Brain microvascular endothelial cell (primary cell): ENCODE measurements at regions not wholly inside any gene's neighbourhood (a gene's known extent, or its start where the extent isn't known, plus 50 kb on each side); places are given as distances from the start of the nearest gene placed in this dataset.

Source experiments
- DNase-seq: peaks from one replicate; pipeline ENCODE4 v3.0.0-alpha.2; 2020
- H3K27ac ChIP-seq: fragments of 250-450 bp; sonication (Bioruptor Pico); 2 replicates; pipeline ENCODE4 v1.5.1; 2020; ENCODE audit warnings: mild to moderate bottlenecking, moderate library complexity
- H3K27me3 ChIP-seq: fragments of 250-450 bp; sonication (Bioruptor Pico); replicated peaks from 2 replicates; pipeline ENCODE4 v1.5.1; 2020; ENCODE audit warnings: mild to moderate bottlenecking
- H3K36me3 ChIP-seq: fragments of 250-450 bp; sonication (Bioruptor Pico); replicated peaks from 2 replicates; pipeline ENCODE4 v1.5.1; 2020; ENCODE audit warnings: mild to moderate bottlenecking
- H3K4me3 ChIP-seq: 2 replicates; pipeline ENCODE4 v1.5.1; 2011; ENCODE audit warnings: low read depth, mild to moderate bottlenecking, control low read depth, low read length, moderate library complexity
- CTCF ChIP-seq: IDR thresholded peaks from 2 replicates; pipeline ENCODE4 v1.5.1; 2011; ENCODE audit warnings: low read depth, mild to moderate bottlenecking, moderate library complexity, low read length, control low read depth, inconsistent platforms; ENCODE audit errors: missing control alignments
- in situ Hi-C: cut with HindIII; loops from 2 replicates; pipeline ENCODE4 v1.10.0; 2017; ENCODE audit warnings: low sequenced_read_pairs, low pct_ligation_motif_present

- no peaks in the 10 kb centered on the region for H3K36me3 ChIP-seq
- no peak for TF ChIP-seq CTCF
- no peaks in the 10 kb centered on the region for H3K27me3 ChIP-seq
- in situ Hi-C loops, result no loop called here
- H3K4me3 ChIP-seq, result no peak overlapping the region
- H3K27ac ChIP-seq, result no peak overlapping the region
- DNase-seq, result no peak
Measured at GRCh38 chr14:104435147-104436046, 144.2 kb upstream of the C14orf180 start.

- Histone ChIP-seq H3K27me3 (no peaks in the 10 kb centered on the region), H3K27ac (no peak overlapping the region), H3K36me3 (no peaks in the 10 kb centered on the region), H3K4me3 (no peak overlapping the region)
- DNase-seq, result peak; percentile 16
- TF ChIP-seq CTCF, result no peak
- in situ Hi-C loops, result no loop called here
Measured at GRCh38 chr14:104436047-104436591, 143.4 kb upstream of the C14orf180 start.

GRCh38 chr14:104436741-104437701, 142.5 kb upstream of the C14orf180 start:
- Histone ChIP-seq H3K4me3 (no peak overlapping the region), H3K27me3 (no peaks in the 10 kb centered on the region), H3K36me3 (no peaks in the 10 kb centered on the region), H3K27ac (no peak overlapping the region)
- TF ChIP-seq CTCF, result no peak
- DNase-seq, result no peak
- in situ Hi-C loops, result no loop called here

- H3K27ac ChIP-seq, result no peak overlapping the region
- DNase-seq, result no peak
- no peak for TF ChIP-seq CTCF
- H3K27me3 ChIP-seq, result no peaks in the 10 kb centered on the region
- H3K36me3 ChIP-seq, result no peaks in the 10 kb centered on the region
- H3K4me3 ChIP-seq, result no peak overlapping the region
- in situ Hi-C loops, result no loop called here
Measured at GRCh38 chr14:104437703-104438102, 141.9 kb upstream of the C14orf180 start.

GRCh38 chr14:104438166-104438887, 141.2 kb upstream of the C14orf180 start:
- H3K27me3 ChIP-seq, result no peaks in the 10 kb centered on the region
- in situ Hi-C loops, result no loop called here
- H3K27ac ChIP-seq, result no peak overlapping the region
- DNase-seq, result no peak
- H3K36me3 ChIP-seq, result no peaks in the 10 kb centered on the region
- TF ChIP-seq CTCF, result no peak
- H3K4me3 ChIP-seq, result no peak overlapping the region
